ENCODE measurements at regions not wholly inside any gene's neighbourhood (a gene's known extent, or its start where the extent isn't known, plus 50 kb on each side); places are given as distances from the start of the nearest gene placed in this dataset.
A peak's percentile ranks its signal among the peaks of the same experiment; 100 is the strongest.

DNA sequence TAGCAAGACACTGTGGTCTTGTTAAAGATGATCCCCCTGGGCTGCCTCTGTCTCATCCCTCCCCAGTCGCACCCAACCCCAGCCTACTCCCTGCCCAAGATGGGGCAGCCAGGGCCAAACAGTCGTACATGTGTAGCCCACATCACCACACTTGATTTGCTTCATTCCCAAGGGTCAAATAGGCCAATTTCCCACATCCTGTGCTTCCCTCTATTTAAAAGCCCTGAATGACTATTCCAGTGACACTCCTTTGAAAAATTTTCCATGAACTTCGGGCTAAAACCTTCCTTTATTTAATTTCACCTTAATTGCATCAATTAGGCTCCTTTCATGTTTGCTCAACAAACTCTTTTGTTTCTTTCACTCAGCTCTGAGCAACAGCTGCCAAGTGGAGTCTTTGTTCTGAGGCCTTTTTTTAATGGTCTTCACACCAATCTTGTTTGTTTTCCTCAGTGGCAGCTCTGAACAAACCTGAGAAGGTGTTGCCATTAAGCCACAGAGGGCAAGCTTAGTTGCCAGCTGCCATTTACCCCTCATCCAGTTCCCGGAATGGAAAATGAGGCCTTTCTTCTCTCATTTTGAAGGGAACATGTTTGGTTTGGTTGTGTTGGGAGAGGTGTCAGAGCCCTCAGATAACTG is 126.9 kb downstream of the APIP start:
- DNase-seq: no peak
- H3K27ac ChIP-seq: peak overlapping the region in 3 of 5 donors; percentile 55 to 70 (median 62)
- intact Hi-C loops (cut with DNase I; ENCODE audit: low total_unique reads): no loop called here
- no peaks in the 10 kb centered on the region for H3K27me3 ChIP-seq
- peaks cover 14 to 44% (median 19%) of the 10 kb centered on the region in 4 donors for H3K4me1 ChIP-seq
- no peak for TF ChIP-seq POLR2AphosphoS5 (IDR thresholded peaks at IDR 0.05)
- TF ChIP-seq EP300 (IDR thresholded peaks at IDR 0.05): no peak
- WGBS, 5 donors: 29 to 56% (median 44%) methylated on average over 4 of the region's 4 CpGs
- no peaks in the 10 kb centered on the region for H3K36me3 ChIP-seq
- no peak overlapping the region for H3K4me3 ChIP-seq
- no peaks in the 10 kb centered on the region for H3K9me3 ChIP-seq

DNA sequence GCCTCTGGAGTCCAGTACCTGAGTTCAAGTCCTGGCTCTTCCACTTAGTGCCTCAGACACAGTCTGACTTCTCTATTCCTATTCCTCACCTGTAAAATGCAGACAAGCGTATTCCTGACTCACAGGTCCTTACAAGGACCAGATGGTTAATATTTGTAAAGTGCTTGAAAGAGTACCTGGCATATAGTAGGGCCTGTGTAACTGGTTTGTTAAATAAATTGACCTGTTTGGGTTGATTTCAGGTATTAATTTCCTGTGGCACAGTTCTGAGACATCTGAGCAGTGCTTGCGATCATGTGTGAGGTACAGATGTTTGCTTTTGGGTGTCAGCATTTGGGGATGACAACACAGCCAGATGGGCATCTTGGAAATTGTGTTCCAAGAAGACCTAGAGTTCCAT is 127.5 kb downstream of the APIP start:
- H3K27ac ChIP-seq: peak overlapping the region in 3 of 5 donors; percentile 40 to 56 (median 55)
- no peaks in the 10 kb centered on the region for H3K27me3 ChIP-seq
- intact Hi-C loops (cut with DNase I; ENCODE audit: low total_unique reads): no loop called here
- H3K4me1 ChIP-seq: peaks cover 13 to 40% (median 21%) of the 10 kb centered on the region in 4 donors
- 41 to 74% (median 52%) methylated on average over 2 of the region's 2 CpGs for WGBS, 5 donors
- DNase-seq: no peak
- no peak overlapping the region for H3K4me3 ChIP-seq
- TF ChIP-seq, protein P1, sequence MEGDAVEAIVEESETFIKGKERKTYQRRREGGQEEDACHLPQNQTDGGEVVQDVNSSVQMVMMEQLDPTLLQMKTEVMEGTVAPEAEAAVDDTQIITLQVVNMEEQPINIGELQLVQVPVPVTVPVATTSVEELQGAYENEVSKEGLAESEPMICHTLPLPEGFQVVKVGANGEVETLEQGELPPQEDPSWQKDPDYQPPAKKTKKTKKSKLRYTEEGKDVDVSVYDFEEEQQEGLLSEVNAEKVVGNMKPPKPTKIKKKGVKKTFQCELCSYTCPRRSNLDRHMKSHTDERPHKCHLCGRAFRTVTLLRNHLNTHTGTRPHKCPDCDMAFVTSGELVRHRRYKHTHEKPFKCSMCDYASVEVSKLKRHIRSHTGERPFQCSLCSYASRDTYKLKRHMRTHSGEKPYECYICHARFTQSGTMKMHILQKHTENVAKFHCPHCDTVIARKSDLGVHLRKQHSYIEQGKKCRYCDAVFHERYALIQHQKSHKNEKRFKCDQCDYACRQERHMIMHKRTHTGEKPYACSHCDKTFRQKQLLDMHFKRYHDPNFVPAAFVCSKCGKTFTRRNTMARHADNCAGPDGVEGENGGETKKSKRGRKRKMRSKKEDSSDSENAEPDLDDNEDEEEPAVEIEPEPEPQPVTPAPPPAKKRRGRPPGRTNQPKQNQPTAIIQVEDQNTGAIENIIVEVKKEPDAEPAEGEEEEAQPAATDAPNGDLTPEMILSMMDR (IDR thresholded peaks at IDR 0.05): no peak
- no peak for TF ChIP-seq POLR2A (IDR thresholded peaks at IDR 0.05)
- TF ChIP-seq EP300 (IDR thresholded peaks at IDR 0.05): no peak
- no peak for TF ChIP-seq POLR2AphosphoS5 (IDR thresholded peaks at IDR 0.05)
- no peaks in the 10 kb centered on the region for H3K9me3 ChIP-seq
- H3K36me3 ChIP-seq: no peaks in the 10 kb centered on the region

DNA sequence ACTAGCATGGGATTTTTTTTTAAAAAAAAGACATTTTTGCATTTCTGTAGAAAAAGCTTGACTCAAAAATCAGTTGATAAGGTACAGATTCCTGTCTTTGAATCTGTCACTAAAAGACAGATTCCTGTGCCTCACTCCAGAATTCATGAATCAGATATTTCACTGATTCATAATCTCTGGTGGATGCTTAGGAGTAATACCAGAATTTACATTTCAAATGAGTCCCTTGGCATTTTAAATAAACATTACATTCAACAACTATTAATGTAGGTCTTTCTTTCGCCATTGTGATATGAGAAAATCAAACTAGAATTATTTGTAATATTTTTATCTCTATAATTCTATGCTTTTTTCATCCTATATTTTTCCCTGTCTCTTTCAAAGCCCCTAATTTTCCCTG is 128.3 kb downstream of the APIP start:
- Histone ChIP-seq H3K27ac (peak overlapping the region in 1 of 5 donors; percentile 55), H3K4me1 (peaks cover 6 to 32% (median 16%) of the 10 kb centered on the region in 4 donors), H3K9me3 (no peaks in the 10 kb centered on the region), H3K4me3 (no peak overlapping the region), H3K36me3 (no peaks in the 10 kb centered on the region), H3K27me3 (no peaks in the 10 kb centered on the region)
- TF ChIP-seq POLR2AphosphoS5 (IDR thresholded peaks at IDR 0.05): no peak
- TF ChIP-seq EP300 (IDR thresholded peaks at IDR 0.05): no peak
- TF ChIP-seq, protein P1 (IDR thresholded peaks at IDR 0.05): no peak
- no peak for TF ChIP-seq POLR2A (IDR thresholded peaks at IDR 0.05)
- intact Hi-C loops (cut with DNase I; ENCODE audit: low total_unique reads): no loop called here
- DNase-seq: no peak
- 76 to 89% (median 85%) methylated on average over 1 of the region's 1 CpG for WGBS, 5 donors

DNA sequence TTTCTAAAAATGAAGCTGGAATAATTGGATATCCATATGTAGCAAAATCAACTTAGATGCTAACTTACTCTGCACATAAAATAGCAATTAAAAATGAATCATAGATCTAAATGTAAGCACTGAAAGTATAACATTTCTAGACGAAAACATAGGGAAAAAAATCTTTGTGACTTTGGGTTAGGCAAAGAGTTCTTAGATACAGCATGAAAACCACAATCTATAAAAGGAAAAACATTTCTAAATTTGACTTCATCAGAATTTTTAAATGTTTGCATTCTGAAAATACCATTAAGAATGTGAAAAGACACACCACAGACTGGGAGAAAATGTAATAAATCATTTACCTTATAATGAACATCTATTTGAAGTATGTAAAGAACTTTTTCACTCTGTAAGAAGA is 128.8 kb downstream of the APIP start:
- intact Hi-C loops (cut with DNase I; ENCODE audit: low total_unique reads): no loop called here
- no peak for TF ChIP-seq POLR2AphosphoS5 (IDR thresholded peaks at IDR 0.05)
- no peak for TF ChIP-seq EP300 (IDR thresholded peaks at IDR 0.05)
- TF ChIP-seq, protein P1 (IDR thresholded peaks at IDR 0.05): no peak
- no peak for TF ChIP-seq POLR2A (IDR thresholded peaks at IDR 0.05)
- no peak overlapping the region for H3K27ac ChIP-seq
- no peaks in the 10 kb centered on the region for H3K9me3 ChIP-seq
- 40 to 63% (median 55%) methylated on average over 1 of the region's 1 CpG for WGBS, 5 donors
- peaks cover 3 to 27% (median 10%) of the 10 kb centered on the region in 4 donors for H3K4me1 ChIP-seq
- DNase-seq: no peak
- no peak overlapping the region for H3K4me3 ChIP-seq
- H3K36me3 ChIP-seq: no peaks in the 10 kb centered on the region
- H3K27me3 ChIP-seq: no peaks in the 10 kb centered on the region

DNA sequence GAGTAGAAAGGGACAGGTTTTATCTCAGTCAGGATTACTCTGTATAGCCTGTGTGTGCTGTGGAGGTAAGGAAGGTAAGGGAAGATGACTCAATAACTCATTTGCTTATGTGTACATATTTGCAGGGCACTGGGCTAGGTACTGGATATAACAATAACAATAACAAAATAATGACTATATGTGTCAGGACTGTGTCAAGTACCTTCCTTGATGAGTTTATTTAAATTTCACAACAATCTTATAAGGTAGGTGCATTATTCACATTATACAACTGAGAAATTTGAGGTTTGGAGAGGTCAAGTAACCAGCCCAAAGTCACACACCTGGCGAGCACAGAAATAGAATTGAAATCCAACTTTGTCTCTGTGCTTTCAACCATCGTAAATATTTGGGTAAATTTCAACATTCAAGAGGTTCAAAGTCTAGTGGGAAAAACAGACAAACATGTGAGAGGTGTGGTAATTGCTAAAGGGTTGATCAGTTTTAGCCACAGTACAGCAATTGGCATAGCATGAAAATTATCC is 131.8 kb downstream of the APIP start:
- no peak for TF ChIP-seq POLR2AphosphoS5 (IDR thresholded peaks at IDR 0.05)
- no peak for TF ChIP-seq EP300 (IDR thresholded peaks at IDR 0.05)
- no peak for TF ChIP-seq POLR2A (IDR thresholded peaks at IDR 0.05)
- TF ChIP-seq, protein P1 (IDR thresholded peaks at IDR 0.05): no peak
- intact Hi-C loops (cut with DNase I; ENCODE audit: low total_unique reads): no loop called here
- Histone ChIP-seq H3K27ac (no peak overlapping the region), H3K36me3 (no peaks in the 10 kb centered on the region), H3K4me3 (no peak overlapping the region), H3K4me1 (peaks cover 0 to 13% (median 3%) of the 10 kb centered on the region in 4 donors), H3K27me3 (no peaks in the 10 kb centered on the region), H3K9me3 (no peaks in the 10 kb centered on the region)
- no peak for DNase-seq
- WGBS, 5 donors: 32 to 67% (median 38%) methylated on average over 2 of the region's 2 CpGs
